ENCODE measurements at regions not wholly inside any gene's neighbourhood (a gene's known extent, or its start where the extent isn't known, plus 50 kb on each side); places are given as distances from the start of the nearest gene placed in this dataset.

DNA sequence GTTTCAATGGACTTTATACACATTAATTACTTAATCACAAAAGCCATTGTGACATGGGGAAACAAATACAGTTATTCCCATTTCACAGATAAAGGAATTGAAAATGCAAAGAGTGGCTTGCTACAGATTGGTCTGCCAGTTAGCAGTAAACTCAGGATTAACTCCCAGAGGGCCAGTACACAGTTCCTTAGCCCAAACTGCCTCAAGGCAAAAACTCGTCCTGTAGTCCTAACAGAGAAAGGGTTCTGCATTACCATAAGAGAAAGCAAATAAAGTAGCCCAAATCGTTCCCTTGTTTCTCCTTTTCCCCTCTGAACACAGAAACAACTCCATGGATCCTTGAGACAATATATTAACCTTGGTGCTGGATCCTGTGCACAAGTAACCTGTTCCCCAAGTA lies 274.4 kb downstream of the LRIG3 start:
- TF ChIP-seq, protein P1, sequence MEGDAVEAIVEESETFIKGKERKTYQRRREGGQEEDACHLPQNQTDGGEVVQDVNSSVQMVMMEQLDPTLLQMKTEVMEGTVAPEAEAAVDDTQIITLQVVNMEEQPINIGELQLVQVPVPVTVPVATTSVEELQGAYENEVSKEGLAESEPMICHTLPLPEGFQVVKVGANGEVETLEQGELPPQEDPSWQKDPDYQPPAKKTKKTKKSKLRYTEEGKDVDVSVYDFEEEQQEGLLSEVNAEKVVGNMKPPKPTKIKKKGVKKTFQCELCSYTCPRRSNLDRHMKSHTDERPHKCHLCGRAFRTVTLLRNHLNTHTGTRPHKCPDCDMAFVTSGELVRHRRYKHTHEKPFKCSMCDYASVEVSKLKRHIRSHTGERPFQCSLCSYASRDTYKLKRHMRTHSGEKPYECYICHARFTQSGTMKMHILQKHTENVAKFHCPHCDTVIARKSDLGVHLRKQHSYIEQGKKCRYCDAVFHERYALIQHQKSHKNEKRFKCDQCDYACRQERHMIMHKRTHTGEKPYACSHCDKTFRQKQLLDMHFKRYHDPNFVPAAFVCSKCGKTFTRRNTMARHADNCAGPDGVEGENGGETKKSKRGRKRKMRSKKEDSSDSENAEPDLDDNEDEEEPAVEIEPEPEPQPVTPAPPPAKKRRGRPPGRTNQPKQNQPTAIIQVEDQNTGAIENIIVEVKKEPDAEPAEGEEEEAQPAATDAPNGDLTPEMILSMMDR (IDR thresholded peaks at IDR 0.05 in 8 of 11, conservative IDR thresholded peaks at IDR 0.05 in 3 of 11), result no peak
- no peak for TF ChIP-seq POLR2AphosphoS5 (IDR thresholded peaks at IDR 0.05)
- TF ChIP-seq POLR2A (IDR thresholded peaks at IDR 0.05), result no peak

Data from spleen (tissue), 7 donors.